ENCODE measurements at regions not wholly inside any gene's neighbourhood (a gene's known extent, or its start where the extent isn't known, plus 50 kb on each side); places are given as distances from the start of the nearest gene placed in this dataset.

DNA sequence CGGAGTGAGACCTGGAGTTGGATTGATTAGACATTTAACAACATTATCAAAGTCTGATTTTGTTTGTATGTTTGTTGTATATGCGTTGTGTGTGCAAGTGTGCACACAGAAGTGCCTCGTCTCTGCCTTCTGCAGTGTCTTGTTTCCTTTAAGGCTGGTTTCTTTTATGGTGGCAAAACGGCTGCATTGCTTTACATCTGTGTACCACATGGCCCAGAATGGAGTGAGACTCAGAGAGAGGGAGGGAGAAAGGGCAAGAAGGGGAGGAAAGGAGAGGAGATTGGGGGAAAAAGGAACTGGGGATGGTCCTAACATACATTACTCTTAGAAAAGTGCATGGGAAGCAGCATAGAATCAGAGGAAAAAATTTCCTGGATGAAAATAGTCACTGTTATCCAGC, 99.7 kb upstream of the WLS start (continued):
- no peak for TF ChIP-seq POU5F1 (IDR thresholded peaks at IDR 0.05; ENCODE audit: low read depth, low read length)
- no peak for TF ChIP-seq HDAC6 (IDR thresholded peaks at IDR 0.05; ENCODE audit: low read depth, low read length)
- TF ChIP-seq JUND (IDR thresholded peaks at IDR 0.05; ENCODE audit: low read length), result no peak
- no peak for TF ChIP-seq SRF (IDR thresholded peaks at IDR 0.05; ENCODE audit: low read depth, low read length)
- no peak for TF ChIP-seq TEAD4 (IDR thresholded peaks at IDR 0.05; ENCODE audit: low read depth, low read length)
- no peak for TF ChIP-seq BRCA1 (IDR thresholded peaks at IDR 0.05; ENCODE audit: low read depth, low read length)
- TF ChIP-seq, protein P1, sequence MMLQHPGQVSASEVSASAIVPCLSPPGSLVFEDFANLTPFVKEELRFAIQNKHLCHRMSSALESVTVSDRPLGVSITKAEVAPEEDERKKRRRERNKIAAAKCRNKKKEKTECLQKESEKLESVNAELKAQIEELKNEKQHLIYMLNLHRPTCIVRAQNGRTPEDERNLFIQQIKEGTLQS (IDR thresholded peaks at IDR 0.05; ENCODE audit: insufficient read depth, low read depth, low read length), result no peak
- no peak for TF ChIP-seq CBX5 (IDR thresholded peaks at IDR 0.05; ENCODE audit: low read depth, low read length)
- TF ChIP-seq CREB1 (IDR thresholded peaks at IDR 0.05), result no peak
- TF ChIP-seq EP300 (IDR thresholded peaks at IDR 0.05; ENCODE audit: borderline replicate concordance in 1 of 2, low read depth in 2 of 2, low read length in 2 of 2), result no peak
- TF ChIP-seq TCF12 (IDR thresholded peaks at IDR 0.05; ENCODE audit: low read depth, low read length), result no peak
- no peak for TF ChIP-seq JUN (IDR thresholded peaks at IDR 0.05; ENCODE audit: low read depth, low read length)
- no peak for TF ChIP-seq NANOG (IDR thresholded peaks at IDR 0.05; ENCODE audit: insufficient read depth, low read depth, low read length, poor library complexity, severe bottlenecking)
- TF ChIP-seq YY1 (IDR thresholded peaks at IDR 0.05; ENCODE audit: low read depth, low read length), result no peak
- TF ChIP-seq, protein P2, sequence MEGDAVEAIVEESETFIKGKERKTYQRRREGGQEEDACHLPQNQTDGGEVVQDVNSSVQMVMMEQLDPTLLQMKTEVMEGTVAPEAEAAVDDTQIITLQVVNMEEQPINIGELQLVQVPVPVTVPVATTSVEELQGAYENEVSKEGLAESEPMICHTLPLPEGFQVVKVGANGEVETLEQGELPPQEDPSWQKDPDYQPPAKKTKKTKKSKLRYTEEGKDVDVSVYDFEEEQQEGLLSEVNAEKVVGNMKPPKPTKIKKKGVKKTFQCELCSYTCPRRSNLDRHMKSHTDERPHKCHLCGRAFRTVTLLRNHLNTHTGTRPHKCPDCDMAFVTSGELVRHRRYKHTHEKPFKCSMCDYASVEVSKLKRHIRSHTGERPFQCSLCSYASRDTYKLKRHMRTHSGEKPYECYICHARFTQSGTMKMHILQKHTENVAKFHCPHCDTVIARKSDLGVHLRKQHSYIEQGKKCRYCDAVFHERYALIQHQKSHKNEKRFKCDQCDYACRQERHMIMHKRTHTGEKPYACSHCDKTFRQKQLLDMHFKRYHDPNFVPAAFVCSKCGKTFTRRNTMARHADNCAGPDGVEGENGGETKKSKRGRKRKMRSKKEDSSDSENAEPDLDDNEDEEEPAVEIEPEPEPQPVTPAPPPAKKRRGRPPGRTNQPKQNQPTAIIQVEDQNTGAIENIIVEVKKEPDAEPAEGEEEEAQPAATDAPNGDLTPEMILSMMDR (IDR thresholded peaks at IDR 0.05; ENCODE audit: control extremely low read depth in 1 of 3, insufficient read depth in 1 of 3, low read depth in 1 of 3, low read length in 3 of 3), result no peak
- TF ChIP-seq SIRT6 (IDR thresholded peaks at IDR 0.05; ENCODE audit: low read length), result no peak
- no peak for TF ChIP-seq TBP (IDR thresholded peaks at IDR 0.05; ENCODE audit: low read depth, low read length)
- no peak for TF ChIP-seq BCL11A (IDR thresholded peaks at IDR 0.05; ENCODE audit: low read depth in 2 of 2, low read length in 2 of 2)
- TF ChIP-seq SAP30 (IDR thresholded peaks at IDR 0.05; ENCODE audit: insufficient read depth, insufficient replicate concordance, low read length), result no peak
